ENCODE measurements at regions not wholly inside any gene's neighbourhood (a gene's known extent, or its start where the extent isn't known, plus 50 kb on each side); places are given as distances from the start of the nearest gene placed in this dataset.

GRCh38 chr10:106500925-106501525 is 663.5 kb downstream of the SORCS1 start:
- Histone ChIP-seq H3K27me3 (no peaks in the 10 kb centered on the region), H3K4me3 (no peak overlapping the region), H3K4me1 (peaks cover 0 to 22% (median 8%) of the 10 kb centered on the region in 4 donors), H3K27ac (no peak overlapping the region), H3K36me3 (no peaks in the 10 kb centered on the region), H3K9me3 (no peaks in the 10 kb centered on the region)
- DNase-seq (no peak), ATAC-seq (no peak)
- intact Hi-C loops (cut with DNase I), result no loop called here
- TF ChIP-seq CTCF (IDR thresholded peaks at IDR 0.05) (no peak), POLR2A (IDR thresholded peaks at IDR 0.05) (no peak)

GRCh38 chr10:106500041-106500924 is 664.2 kb downstream of the SORCS1 start:
- ATAC-seq, result peak; percentile 17 to 54 (median 38)
- WGBS (ENCODE audit: insufficient coverage, low coverage, low lambda C conversion rate, missing lambda C conversion rate), result 25% methylated on average over 1 of the region's 1 CpG
- Histone ChIP-seq H3K4me3 (no peak overlapping the region), H3K27me3 (no peaks in the 10 kb centered on the region), H3K4me1 (peaks cover 0 to 22% (median 8%) of the 10 kb centered on the region in 4 donors), H3K36me3 (no peaks in the 10 kb centered on the region), H3K9me3 (no peaks in the 10 kb centered on the region), H3K27ac (peak overlapping the region in 1 of 3 donors; percentile 19)
- DNase-seq, result no peak
- intact Hi-C loops (cut with DNase I), result no loop called here
- TF ChIP-seq CTCF (IDR thresholded peaks at IDR 0.05), result no peak
- TF ChIP-seq POLR2A (IDR thresholded peaks at IDR 0.05), result no peak

GRCh38 chr10:106499448-106499847 is 665.1 kb downstream of the SORCS1 start:
- intact Hi-C loops (cut with DNase I), result no loop called here
- ATAC-seq (peak; percentile 42 to 76 (median 64)), DNase-seq (peak in 2 of 3 donors; percentile 38 to 62)

GRCh38 chr10:106498675-106499074 is 665.8 kb downstream of the SORCS1 start:
- no peak overlapping the region for H3K4me3 ChIP-seq
- intact Hi-C loops (cut with DNase I), result no loop called here
- H3K4me1 ChIP-seq, result peaks cover 0 to 22% (median 8%) of the 10 kb centered on the region in 4 donors
- DNase-seq (no peak), ATAC-seq (peak; percentile 54 to 83 (median 60))
- no peaks in the 10 kb centered on the region for H3K27me3 ChIP-seq
- no peaks in the 10 kb centered on the region for H3K9me3 ChIP-seq
- WGBS (ENCODE audit: insufficient coverage, low coverage, low lambda C conversion rate, missing lambda C conversion rate), result 26% methylated on average over 4 of the region's 4 CpGs
- TF ChIP-seq POLR2A (IDR thresholded peaks at IDR 0.05) (no peak), CTCF (IDR thresholded peaks at IDR 0.05) (no peak)
- H3K27ac ChIP-seq, result peak overlapping the region in 2 of 3 donors; percentile 33 to 57
- H3K36me3 ChIP-seq, result no peaks in the 10 kb centered on the region

More at GRCh38 chr10:106499448-106499847, 665.1 kb downstream of the SORCS1 start:
- H3K4me1 ChIP-seq, result peaks cover 0 to 22% (median 8%) of the 10 kb centered on the region in 4 donors
- no peak overlapping the region for H3K4me3 ChIP-seq
- TF ChIP-seq POLR2A (IDR thresholded peaks at IDR 0.05) (no peak), CTCF (IDR thresholded peaks at IDR 0.05) (no peak)
- H3K9me3 ChIP-seq, result no peaks in the 10 kb centered on the region
- H3K27me3 ChIP-seq, result no peaks in the 10 kb centered on the region
- 32% methylated on average over 2 of the region's 2 CpGs for WGBS (ENCODE audit: insufficient coverage, low coverage, low lambda C conversion rate, missing lambda C conversion rate)
- no peaks in the 10 kb centered on the region for H3K36me3 ChIP-seq
- H3K27ac ChIP-seq, result peak overlapping the region in 1 of 3 donors; percentile 57

Measured in right lobe of liver (tissue), 6 donors.